ENCODE measurements at regions not wholly inside any gene's neighbourhood (a gene's known extent, or its start where the extent isn't known, plus 50 kb on each side); places are given as distances from the start of the nearest gene placed in this dataset.

DNA sequence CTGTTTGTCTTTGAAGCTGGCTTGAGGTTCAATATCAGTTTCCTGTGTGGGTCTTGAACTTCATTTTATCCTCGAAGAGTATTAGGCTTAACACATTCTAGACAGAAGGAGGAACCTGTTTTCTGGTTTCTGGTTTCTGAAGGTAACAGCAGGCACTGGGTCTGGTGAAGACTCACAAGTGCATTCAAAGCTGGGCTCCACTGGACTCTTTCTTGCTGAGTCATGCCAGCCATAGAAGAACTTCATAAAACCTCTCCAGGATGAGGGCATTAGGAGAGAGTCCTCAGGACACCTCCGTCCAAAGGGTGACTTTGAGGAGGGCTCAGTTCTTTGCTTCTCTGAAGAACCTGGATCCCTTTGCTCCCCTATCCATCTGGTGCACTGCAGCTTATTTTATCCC, 668.6 kb upstream of the SLC10A2 start:
- no peak for DNase-seq (ENCODE audit: low read depth)
- no peak for TF ChIP-seq CTCF (conservative IDR thresholded peaks at IDR 0.05; ENCODE audit: low read depth, low read length)
- H3K4me3 ChIP-seq (ENCODE audit: low read length) = no peak overlapping the region

GRCh38 chr13:103731959-103732358, 665.7 kb upstream of the SLC10A2 start:
- TF ChIP-seq CTCF (conservative IDR thresholded peaks at IDR 0.05; ENCODE audit: low read depth, low read length) = no peak
- DNase-seq (ENCODE audit: low read depth) = no peak

DNA sequence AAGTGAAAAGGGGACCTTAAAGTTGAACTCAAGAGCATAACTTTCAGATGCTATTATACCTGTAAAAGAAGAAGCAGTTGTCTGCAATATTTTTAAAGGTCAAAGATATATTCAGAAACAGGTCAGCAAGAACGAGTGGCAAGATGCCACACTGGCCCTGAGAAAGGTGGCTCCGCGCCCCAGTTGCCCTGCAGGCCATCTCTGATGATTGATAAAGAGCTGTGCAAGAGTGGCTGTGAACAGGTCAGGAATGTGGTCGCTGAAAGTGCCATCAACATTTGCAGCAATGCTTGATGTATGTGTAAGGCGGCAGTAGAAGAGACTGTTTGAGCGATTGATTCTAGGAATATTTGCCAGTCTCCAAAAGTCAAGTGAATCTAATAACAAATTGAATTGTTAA, 664.2 kb upstream of the SLC10A2 start:
- DNase-seq (ENCODE audit: low read depth) = no peak
- no peak for TF ChIP-seq CTCF (conservative IDR thresholded peaks at IDR 0.05; ENCODE audit: low read depth, low read length)

More at GRCh38 chr13:103731959-103732358, 665.7 kb upstream of the SLC10A2 start:
- no peak overlapping the region for H3K4me3 ChIP-seq (ENCODE audit: low read length)

DNA sequence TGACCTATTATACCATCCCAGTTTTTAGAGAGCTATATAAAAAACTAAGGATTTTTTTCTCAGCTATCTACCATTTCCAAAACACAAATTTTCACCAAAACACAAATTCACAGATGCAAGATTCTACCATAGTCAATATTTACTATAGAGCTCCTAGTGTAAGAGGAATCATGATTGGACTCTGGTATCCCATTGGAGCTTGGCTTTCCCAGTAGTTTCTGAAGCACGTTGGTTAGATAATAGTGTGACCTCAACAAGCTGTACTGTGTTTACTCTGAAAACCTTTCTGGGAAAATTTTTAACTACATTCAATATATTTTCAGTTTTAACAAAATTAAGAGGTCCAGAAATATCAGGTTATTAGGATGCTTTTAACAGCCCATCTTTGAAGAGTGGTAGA, 660.6 kb upstream of the SLC10A2 start:
- H3K4me3 ChIP-seq (ENCODE audit: low read length) = no peak overlapping the region
- TF ChIP-seq CTCF (conservative IDR thresholded peaks at IDR 0.05; ENCODE audit: low read depth, low read length) = no peak
- DNase-seq (ENCODE audit: low read depth) = no peak

More for the DNA sequence above, 664.2 kb upstream of the SLC10A2 start:
- H3K4me3 ChIP-seq (ENCODE audit: low read length) = no peak overlapping the region

GRCh38 chr13:103716718-103717117, 650.5 kb upstream of the SLC10A2 start:
- DNase-seq (ENCODE audit: low read depth) = no peak
- no peak for TF ChIP-seq CTCF (conservative IDR thresholded peaks at IDR 0.05; ENCODE audit: low read depth, low read length)

DNA sequence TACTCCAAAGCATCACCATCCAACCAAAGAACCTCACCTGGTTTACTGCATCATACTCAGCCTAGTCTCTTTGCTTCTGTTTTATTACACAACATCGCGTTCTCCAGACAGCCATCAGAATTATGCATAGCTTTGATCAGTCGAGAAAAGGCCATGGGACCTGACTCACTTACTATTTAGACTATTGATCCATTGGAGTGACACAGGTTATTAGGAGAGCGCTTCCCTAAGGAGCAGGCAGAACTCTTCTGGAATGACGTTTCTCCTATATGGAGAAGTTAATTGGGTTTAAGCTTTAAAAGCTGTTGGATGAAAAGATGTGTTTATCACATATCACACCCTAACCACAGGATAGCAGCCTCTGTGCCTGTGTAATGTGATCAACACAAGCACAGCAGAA, 649.1 kb upstream of the SLC10A2 start:
- no peak overlapping the region for H3K4me3 ChIP-seq (ENCODE audit: low read length)
- DNase-seq (ENCODE audit: low read depth) = no peak
- TF ChIP-seq CTCF (conservative IDR thresholded peaks at IDR 0.05; ENCODE audit: low read depth, low read length) = no peak

More at GRCh38 chr13:103716718-103717117, 650.5 kb upstream of the SLC10A2 start:
- no peak overlapping the region for H3K4me3 ChIP-seq (ENCODE audit: low read length)

DNA sequence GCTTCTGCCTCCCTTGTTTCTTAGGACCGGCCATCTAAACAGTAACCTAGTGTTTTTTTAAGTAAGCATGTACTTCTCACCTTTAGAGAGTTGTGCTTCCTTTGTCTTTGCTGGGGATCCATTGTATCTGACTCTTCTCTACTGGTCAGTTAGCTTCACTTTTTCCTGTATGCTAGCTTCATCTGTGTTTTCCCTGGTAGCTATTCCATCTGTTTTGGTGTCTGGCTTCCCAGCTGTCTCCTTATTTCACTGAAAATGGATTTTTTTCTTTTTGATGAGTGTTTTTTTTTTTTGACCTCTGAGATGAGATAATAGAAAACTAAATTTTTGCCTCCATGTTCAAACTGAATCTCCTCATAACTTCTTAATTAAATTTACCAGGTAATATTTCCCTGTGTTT, 637.0 kb upstream of the SLC10A2 start:
- H3K4me3 ChIP-seq (ENCODE audit: low read length) = no peak overlapping the region
- TF ChIP-seq CTCF (conservative IDR thresholded peaks at IDR 0.05; ENCODE audit: low read depth, low read length) = no peak
- DNase-seq (ENCODE audit: low read depth) = no peak

All from retinal pigment epithelial cell (primary cell).